ENCODE measurements at regions not wholly inside any gene's neighbourhood (a gene's known extent, or its start where the extent isn't known, plus 50 kb on each side); places are given as distances from the start of the nearest gene placed in this dataset.

DNA sequence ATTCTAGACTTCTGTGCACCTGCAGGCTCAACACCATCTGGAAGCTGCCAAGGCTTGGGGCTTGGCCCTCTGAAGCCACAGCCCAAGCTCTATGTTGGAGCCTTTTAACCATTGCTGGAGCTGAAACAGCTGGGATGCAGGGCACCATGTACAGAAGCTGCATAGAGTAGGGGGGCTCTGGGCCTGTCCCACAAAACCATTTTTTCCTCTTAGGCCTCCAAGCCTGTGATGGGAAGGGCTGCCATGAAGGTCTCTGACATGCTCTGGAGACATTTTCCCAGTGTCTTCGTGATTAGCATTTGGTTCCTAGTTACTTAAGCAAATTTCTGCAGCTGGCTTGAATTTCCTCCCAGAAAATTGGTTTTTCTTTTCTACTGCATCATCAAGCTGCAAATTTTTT lies 999.3 kb upstream of the GRIA3 start:
- Histone ChIP-seq H3K9ac (ENCODE audit: control insufficient read depth, insufficient read depth, low read length) (no peak overlapping the region), H3K79me2 (ENCODE audit: control insufficient read depth, insufficient read depth, low read length) (no peaks in the 10 kb centered on the region), H3K36me3 (ENCODE audit: control insufficient read depth in 2 of 2, insufficient read depth in 2 of 2, low read length in 1 of 2) (no peaks in the 10 kb centered on the region), H3K4me3 (no peak overlapping the region), H2AFZ (ENCODE audit: control insufficient read depth, low read depth, low read length) (no peak overlapping the region), H3K9me3 (replicated peaks; ENCODE audit: control insufficient read depth, insufficient read depth, low read length) (no peaks in the 10 kb centered on the region; the same call in 2 of the 3 replicates), H4K20me1 (ENCODE audit: control insufficient read depth, insufficient read depth) (no peaks in the 10 kb centered on the region), H3K27ac (ENCODE audit: control insufficient read depth, insufficient read depth) (no peak overlapping the region), H3K4me2 (ENCODE audit: control insufficient read depth, insufficient read depth) (no peak overlapping the region), H3K4me1 (ENCODE audit: control insufficient read depth, insufficient read depth, low read length) (no peaks in the 10 kb centered on the region), H3K27me3 (replicated peaks in 1 of 2; ENCODE audit: control insufficient read depth in 2 of 2, insufficient read depth in 2 of 2, low read length in 1 of 2) (no peaks in the 10 kb centered on the region)
- BruUV-seq (replicated peaks): no TSS peak
- TF ChIP-seq RELA (IDR thresholded peaks at IDR 0.05; ENCODE audit: borderline replicate concordance, partially characterized antibody): no peak
- no peak for TF ChIP-seq STAT3 (IDR thresholded peaks at IDR 0.05; ENCODE audit: low read depth, low read length)
- TF ChIP-seq, protein P1, sequence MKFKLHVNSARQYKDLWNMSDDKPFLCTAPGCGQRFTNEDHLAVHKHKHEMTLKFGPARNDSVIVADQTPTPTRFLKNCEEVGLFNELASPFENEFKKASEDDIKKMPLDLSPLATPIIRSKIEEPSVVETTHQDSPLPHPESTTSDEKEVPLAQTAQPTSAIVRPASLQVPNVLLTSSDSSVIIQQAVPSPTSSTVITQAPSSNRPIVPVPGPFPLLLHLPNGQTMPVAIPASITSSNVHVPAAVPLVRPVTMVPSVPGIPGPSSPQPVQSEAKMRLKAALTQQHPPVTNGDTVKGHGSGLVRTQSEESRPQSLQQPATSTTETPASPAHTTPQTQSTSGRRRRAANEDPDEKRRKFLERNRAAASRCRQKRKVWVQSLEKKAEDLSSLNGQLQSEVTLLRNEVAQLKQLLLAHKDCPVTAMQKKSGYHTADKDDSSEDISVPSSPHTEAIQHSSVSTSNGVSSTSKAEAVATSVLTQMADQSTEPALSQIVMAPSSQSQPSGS (IDR thresholded peaks at IDR 0.05; ENCODE audit: low read length): no peak
- TF ChIP-seq CBFB (IDR thresholded peaks at IDR 0.05; ENCODE audit: low read depth): no peak
- no peak for TF ChIP-seq EP300 (IDR thresholded peaks at IDR 0.05; ENCODE audit: borderline replicate concordance in 1 of 2, control insufficient read depth in 1 of 2, low read depth in 2 of 2, low read length in 2 of 2)
- TF ChIP-seq, protein P2, sequence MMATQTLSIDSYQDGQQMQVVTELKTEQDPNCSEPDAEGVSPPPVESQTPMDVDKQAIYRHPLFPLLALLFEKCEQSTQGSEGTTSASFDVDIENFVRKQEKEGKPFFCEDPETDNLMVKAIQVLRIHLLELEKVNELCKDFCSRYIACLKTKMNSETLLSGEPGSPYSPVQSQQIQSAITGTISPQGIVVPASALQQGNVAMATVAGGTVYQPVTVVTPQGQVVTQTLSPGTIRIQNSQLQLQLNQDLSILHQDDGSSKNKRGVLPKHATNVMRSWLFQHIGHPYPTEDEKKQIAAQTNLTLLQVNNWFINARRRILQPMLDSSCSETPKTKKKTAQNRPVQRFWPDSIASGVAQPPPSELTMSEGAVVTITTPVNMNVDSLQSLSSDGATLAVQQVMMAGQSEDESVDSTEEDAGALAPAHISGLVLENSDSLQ (IDR thresholded peaks at IDR 0.05): no peak
- TF ChIP-seq, protein P3, sequence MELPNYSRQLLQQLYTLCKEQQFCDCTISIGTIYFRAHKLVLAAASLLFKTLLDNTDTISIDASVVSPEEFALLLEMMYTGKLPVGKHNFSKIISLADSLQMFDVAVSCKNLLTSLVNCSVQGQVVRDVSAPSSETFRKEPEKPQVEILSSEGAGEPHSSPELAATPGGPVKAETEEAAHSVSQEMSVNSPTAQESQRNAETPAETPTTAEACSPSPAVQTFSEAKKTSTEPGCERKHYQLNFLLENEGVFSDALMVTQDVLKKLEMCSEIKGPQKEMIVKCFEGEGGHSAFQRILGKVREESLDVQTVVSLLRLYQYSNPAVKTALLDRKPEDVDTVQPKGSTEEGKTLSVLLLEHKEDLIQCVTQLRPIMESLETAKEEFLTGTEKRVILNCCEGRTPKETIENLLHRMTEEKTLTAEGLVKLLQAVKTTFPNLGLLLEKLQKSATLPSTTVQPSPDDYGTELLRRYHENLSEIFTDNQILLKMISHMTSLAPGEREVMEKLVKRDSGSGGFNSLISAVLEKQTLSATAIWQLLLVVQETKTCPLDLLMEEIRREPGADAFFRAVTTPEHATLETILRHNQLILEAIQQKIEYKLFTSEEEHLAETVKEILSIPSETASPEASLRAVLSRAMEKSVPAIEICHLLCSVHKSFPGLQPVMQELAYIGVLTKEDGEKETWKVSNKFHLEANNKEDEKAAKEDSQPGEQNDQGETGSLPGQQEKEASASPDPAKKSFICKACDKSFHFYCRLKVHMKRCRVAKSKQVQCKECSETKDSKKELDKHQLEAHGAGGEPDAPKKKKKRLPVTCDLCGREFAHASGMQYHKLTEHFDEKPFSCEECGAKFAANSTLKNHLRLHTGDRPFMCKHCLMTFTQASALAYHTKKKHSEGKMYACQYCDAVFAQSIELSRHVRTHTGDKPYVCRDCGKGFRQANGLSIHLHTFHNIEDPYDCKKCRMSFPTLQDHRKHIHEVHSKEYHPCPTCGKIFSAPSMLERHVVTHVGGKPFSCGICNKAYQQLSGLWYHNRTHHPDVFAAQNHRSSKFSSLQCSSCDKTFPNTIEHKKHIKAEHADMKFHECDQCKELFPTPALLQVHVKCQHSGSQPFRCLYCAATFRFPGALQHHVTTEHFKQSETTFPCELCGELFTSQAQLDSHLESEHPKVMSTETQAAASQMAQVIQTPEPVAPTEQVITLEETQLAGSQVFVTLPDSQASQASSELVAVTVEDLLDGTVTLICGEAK (IDR thresholded peaks at IDR 0.05; ENCODE audit: borderline replicate concordance): no peak
- no peak for TF ChIP-seq RB1 (IDR thresholded peaks at IDR 0.05; ENCODE audit: borderline replicate concordance)
- TF ChIP-seq JUNB (IDR thresholded peaks at IDR 0.05): no peak
- TF ChIP-seq, protein P4, sequence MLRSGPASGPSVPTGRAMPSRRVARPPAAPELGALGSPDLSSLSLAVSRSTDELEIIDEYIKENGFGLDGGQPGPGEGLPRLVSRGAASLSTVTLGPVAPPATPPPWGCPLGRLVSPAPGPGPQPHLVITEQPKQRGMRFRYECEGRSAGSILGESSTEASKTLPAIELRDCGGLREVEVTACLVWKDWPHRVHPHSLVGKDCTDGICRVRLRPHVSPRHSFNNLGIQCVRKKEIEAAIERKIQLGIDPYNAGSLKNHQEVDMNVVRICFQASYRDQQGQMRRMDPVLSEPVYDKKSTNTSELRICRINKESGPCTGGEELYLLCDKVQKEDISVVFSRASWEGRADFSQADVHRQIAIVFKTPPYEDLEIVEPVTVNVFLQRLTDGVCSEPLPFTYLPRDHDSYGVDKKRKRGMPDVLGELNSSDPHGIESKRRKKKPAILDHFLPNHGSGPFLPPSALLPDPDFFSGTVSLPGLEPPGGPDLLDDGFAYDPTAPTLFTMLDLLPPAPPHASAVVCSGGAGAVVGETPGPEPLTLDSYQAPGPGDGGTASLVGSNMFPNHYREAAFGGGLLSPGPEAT (IDR thresholded peaks at IDR 0.05; ENCODE audit: low read depth): no peak
- no peak for TF ChIP-seq BRCA1 (IDR thresholded peaks at IDR 0.05; ENCODE audit: low read depth, low read length)
- TF ChIP-seq HDAC2 (IDR thresholded peaks at IDR 0.05): no peak
- TF ChIP-seq BCL11A (IDR thresholded peaks at IDR 0.05; ENCODE audit: low read depth, low read length): no peak
- TF ChIP-seq NBN (IDR thresholded peaks at IDR 0.05): no peak
- TF ChIP-seq GATAD2B (conservative IDR thresholded peaks at IDR 0.05; ENCODE audit: low read depth): no peak
- no peak for TF ChIP-seq IKZF1 (conservative IDR thresholded peaks at IDR 0.05)
- TF ChIP-seq WRNIP1 (IDR thresholded peaks at IDR 0.05; ENCODE audit: borderline replicate concordance, low read depth, low read length): no peak
- no peak for TF ChIP-seq SMAD5 (IDR thresholded peaks at IDR 0.05; ENCODE audit: low read depth)
- no peak for TF ChIP-seq YY1 (IDR thresholded peaks at IDR 0.05; ENCODE audit: low read depth, low read length)
- DNase-seq (ENCODE audit: low read depth, low spot score) (no peak), FAIRE-seq (no peak), ATAC-seq (no peak)
- RAD21 ChIA-PET (ENCODE audit: unreplicated experiment): no interaction called here
- SMC1A ChIA-PET (ENCODE audit: uncharacterized antibody, unreplicated experiment): no interaction called here
- WGBS (ENCODE audit: insufficient coverage, insufficient replicate concordance, low lambda C conversion rate, missing lambda C conversion rate): 0% methylated on average over 1 of the region's 1 CpG
- intact Hi-C loops (cut with micrococcal nuclease; ENCODE audit: unreplicated experiment): no loop called here
- CTCF ChIA-PET: no interaction called here
- in situ Hi-C loops (cut with MboI): no loop called here
- POLR2A ChIA-PET: no interaction called here

Measured in GM12878 (cell line).